GM18873 (cell line): ENCODE measurements at regions not wholly inside any gene's neighbourhood (a gene's known extent, or its start where the extent isn't known, plus 50 kb on each side); places are given as distances from the start of the nearest gene placed in this dataset.

Source experiments
- ATAC-seq: cut with Tn5 transposase; IDR thresholded peaks from one replicate; pipeline ENCODE4 v1.9.1; 2021; ENCODE audit warnings: mild to moderate bottlenecking, moderate library complexity, moderate number of reproducible peaks; ENCODE audit not compliant: unreplicated experiment, low FRiP score

- ATAC-seq, result no peak
Measured at GRCh38 chr18:55869556-55870501, 281.8 kb upstream of the TCF4 start.

- ATAC-seq, result no peak
Measured at GRCh38 chr18:55868909-55869308, 280.9 kb upstream of the TCF4 start.

DNA sequence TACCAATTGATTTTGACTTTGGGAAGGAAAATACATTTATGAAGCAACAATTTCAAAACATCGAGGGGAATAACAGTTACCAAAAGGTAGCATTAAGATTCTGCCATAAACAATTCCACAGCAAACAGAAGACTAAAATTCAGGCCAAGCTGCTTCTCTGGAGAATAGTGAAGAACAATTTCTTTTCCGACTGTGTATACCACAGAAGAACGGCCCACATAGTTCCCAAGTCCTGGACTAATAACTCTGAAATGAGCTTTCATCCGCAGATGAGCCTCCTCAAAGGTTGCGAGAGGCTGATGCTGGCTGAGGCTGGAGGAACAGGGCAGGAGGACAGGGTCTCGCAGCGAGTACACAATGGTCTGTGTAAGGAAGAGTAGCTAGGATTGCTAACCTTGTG, 278.9 kb upstream of the TCF4 start:
- no peak for ATAC-seq

DNA sequence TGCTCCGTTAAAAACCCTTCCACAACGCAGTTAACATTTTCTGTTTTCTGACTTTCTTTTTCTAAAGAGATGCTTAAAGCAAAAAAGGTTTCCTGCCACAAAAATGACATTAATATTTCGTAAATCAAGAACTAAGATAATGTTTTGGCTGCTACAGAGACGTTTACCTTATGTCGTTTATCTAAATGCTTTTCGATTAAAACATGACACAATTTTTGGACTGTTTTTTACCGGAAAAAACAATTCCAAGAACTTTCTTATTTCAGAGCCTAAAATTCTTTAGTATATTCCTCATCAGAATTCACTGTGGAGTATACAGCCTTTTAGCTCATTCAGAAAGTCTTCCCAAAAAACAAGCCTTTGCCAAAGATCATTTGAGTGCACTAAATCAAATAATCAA, 278.0 kb upstream of the TCF4 start:
- ATAC-seq, result no peak

DNA sequence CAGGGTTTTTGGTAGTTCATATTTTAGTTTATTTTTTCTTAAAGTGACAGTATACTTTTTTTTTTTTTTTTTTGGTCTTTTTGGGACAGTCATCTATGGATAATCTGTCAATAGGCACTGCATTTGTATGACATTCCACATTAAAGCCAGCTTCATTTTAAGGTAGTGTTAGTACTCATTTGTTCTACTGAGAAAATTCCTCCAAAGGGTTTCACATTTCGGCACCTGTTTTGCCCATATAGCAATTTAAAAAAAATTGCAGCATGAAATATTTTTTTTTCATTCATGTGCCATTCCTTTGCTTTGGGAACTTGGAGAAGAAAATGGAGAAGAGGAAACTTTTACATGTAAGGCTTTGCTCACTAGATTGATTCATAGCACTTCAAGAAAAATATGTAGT, 276.3 kb upstream of the TCF4 start:
- no peak for ATAC-seq

DNA sequence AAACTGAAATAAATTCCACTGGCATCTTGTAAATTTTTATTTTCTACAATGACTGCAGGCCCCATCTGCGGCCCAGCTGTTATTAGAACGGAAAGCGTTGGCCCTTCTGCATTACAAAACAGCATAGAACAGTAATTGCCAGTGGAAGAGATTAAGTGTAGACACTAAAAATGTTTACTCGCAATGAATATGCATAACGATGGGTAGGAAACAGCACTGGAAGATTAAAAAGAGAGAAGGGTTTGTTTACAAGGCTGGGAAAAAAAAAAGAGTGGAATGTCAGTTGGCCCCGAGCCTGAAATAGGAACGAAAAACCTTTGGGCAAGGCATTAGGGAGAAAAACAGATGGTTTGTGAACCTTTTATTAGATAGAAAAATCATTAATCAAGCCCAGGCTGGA, 275.9 kb upstream of the TCF4 start:
- no peak for ATAC-seq

GRCh38 chr18:55863391-55863706, 275.4 kb upstream of the TCF4 start:
- ATAC-seq, result no peak

DNA sequence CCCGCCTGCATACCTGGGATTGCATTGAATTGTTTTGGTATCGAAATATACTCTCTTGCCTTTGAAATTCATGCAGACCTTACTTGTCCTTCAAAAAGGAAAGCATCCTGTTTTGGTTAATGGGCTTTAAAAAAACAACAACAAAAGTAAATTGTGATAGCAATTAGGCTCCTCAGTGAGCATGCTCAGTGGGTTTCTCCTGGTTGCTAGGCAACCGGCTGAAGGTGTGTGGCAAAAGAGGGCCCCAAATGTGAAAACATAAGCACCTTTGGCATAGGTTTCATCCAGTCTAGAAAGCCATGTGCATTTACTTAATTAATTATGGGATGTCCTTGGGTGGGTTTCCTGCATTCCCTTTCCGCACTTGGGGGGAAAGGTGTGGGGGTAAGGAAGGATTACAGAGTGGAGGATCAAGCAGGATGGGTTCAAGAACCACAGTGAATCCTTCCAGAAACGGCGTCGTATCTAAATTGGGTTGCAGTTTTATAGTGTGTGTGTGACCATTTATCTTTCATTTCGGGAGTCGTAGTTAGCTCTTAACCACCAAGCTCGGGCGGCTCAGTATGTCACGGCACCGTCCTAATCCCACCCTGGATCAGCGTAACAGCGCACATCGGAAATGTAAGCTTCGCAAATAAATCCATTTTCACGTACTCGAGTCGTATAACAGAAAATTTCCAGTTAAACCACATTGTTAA, 274.9 kb upstream of the TCF4 start:
- no peak for ATAC-seq

DNA sequence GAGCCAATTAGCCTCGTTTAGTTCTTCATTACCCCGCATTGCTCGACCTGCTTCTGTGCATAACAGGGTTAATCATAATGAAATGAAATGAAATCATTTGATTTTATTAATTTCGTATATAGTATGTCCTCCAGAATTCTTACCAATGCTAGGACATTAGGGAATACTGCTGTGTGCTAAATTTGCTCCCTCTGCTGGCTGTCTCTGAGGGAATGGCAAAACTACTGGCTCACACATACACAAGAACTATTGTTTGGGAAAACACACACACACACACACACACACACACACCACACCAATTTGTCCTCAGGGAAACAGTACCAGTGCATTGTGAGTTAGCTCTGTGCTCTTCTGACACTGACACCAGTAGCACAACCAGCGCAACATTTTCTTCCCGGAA, 273.3 kb upstream of the TCF4 start:
- no peak for ATAC-seq

DNA sequence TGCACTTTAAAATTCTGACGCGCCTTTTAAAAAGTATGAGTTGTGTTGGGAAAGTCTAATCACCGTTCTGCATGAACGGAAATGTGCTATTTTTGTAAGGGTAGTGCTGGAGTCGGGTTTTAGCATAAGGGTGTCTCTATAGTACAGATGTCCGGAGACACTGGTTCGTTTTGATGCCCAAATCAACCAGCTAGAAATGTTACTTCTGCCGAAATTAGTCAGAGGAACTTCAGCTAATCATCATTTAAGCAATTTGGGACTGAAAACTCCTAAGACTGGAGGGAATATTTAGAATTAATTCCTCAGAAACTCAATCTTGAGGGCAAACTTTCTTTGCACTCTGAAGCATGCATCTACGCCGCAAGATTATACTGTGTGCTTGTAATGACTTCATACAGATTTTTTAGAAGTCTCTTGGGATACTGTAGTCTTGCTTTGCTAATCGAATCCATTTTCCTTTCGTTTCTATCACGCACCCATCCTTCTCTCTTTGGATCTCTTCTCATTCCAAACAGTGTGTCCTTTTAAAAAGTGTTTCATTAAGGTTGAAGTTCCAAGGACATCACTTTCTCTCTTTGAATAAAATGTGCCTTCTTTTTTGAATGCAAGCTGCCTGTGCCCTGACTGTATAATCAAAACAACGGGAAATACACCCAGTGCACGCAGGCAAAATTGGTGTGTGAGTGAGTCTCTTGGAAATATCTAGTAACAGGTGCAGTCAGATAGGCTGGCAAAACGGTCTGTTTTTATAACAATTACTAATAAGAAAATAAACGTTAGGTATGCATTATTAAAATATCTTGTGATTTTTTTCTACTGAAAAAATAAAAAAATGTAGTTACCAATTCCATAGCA, 270.9 kb upstream of the TCF4 start:
- no peak for ATAC-seq

- no peak for ATAC-seq
Measured at GRCh38 chr18:55857956-55858355, 270.0 kb upstream of the TCF4 start.

DNA sequence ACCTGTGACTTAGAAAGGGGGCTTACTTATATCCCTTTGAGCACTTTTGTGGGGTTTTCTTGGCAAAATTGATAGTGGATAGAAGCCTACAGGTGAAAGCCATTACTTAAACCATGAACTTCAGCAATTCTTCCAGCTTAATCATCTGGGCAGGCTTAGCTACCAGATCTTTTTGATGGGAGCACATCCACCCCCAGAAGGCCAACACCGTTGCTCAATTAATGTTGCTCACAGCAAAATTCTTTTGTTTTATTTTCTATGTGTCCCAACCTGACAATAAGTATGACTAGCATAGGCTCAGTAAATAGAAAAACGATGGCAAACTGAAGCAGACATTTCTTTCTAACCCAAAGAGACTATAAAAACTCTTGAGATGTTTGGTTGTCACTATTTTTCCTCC, 269.4 kb upstream of the TCF4 start:
- no peak for ATAC-seq

DNA sequence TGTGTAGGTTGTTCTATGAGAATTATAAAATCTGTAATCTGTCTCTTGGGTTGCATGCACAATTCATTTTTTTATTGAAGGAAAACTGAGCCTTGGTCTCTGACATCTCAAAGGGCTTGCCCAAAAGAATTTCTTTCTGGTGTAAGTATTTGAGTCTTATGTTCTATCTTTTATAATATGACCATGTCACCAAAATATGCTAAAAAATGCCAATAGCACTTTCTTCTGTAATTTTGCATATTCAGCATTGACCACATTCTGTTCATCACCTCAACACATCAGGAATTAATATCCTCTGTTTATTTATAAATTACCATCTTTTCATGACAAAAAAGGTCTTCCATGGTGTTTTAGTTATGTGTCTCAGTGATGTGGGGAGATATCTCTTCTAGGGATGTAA, 268.7 kb upstream of the TCF4 start:
- ATAC-seq, result no peak

DNA sequence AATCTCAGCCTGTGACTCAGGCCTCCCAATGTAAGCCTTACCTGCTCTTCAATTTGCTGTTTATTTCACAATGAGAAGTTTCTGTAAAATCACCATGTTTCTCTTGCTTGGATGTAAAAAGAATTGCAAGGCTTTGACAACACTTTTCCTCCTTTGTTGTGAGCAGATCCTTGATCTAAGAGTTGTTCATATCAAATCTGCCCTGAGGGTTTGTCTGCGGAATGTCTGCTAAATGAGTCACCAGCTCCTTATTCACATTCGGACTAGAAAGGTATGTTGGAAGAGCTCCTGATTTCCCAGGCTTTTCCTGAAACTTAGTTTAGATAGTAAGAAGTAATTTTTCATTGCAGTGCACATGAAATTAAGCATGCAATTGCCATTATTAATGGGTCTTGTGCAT, 268.2 kb upstream of the TCF4 start:
- ATAC-seq, result no peak

DNA sequence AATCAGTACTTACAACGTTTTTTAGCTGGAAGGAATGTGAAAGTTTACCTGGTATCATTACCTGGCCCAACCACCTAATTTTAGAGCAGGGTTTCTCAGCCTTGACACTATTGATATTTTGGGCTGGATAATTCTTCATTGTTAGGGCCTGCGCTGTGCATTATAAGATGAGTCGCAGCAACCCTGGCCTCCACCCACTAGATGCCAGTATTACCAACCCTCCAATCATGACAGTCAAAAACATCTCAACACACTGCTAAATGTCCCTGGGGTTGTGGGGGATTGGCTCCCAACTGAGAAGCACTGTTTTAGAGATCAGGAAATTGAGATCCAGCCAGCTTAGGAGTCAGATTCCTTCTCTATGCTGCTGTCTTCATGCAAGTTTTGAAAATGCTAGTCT, 265.3 kb upstream of the TCF4 start:
- no peak for ATAC-seq

DNA sequence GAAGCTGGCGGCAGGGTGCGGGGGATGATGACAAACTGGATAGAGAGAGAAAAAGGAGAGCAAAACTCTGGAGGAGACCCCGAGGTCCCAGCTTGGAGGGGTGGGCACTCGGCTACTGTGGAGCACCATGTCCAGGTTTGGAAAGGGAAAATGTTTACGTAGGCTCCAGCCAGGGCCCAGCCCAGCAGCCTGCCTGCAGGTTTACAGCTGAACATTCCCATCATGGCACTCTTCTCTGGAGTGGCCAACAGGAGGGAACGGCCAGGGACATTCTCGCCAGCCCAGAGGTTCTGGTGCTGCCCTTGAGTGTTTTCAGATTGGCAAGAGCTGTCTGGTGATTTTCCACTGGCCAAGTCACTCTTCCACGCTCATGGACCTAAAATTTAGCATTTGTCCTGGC, 262.9 kb upstream of the TCF4 start:
- ATAC-seq, result no peak

- ATAC-seq, result no peak
Measured at GRCh38 chr18:55849391-55849790, 261.4 kb upstream of the TCF4 start.

DNA sequence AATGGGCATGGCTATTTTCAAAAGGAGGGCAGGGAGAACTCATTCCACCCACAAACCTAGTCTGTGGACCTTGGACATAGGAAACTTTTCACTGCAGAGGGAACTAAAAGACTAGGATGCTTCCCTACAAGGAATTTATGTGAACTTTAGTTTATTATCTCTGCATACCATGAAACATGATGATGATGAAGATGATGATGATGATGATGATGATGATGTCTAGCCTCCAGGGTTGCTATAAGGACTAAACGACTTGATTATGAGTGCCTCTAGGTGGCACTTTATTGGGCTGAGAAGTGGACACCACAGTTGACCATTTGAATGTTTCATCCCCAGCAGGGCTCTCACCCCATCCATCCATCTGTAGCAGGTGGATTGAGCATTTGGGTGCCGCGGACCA, 260.0 kb upstream of the TCF4 start:
- no peak for ATAC-seq

DNA sequence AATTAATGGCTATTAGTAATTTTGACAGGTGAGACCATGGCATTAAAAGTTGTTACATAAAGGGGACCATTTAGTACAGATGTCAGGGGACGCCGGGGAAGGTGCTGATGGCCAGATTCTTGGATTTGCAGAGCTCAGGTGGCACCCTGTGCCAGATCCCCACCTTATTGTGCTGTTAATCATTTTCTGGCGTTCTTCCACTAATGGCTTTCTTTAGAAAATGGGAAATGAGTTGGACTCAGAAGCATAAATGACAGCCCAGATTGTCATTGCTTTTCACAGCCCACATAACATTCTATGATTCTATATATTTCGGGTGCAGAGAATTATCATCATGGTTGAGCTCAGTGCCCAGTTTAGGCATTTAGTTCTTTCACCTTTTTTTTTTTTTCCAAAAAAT, 257.2 kb upstream of the TCF4 start:
- ATAC-seq, result no peak

DNA sequence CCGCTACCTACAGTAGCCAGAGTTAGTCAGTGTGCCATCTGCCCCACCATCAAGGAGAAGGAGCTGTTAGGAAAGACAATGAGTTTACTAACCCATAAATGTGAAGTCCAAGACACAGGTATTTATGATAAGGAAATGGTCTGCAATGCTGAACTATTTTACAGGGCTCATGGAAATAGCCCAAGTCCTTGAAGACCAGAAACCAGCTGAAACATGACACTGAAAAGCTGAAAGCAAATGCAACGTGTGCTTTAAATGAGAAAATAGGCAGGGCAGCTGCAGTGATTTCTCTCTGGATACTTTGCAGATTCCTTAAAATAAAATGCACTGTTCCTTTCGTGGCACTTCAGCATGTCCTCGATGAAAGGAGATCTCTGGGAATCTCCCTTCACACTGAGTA, 256.4 kb upstream of the TCF4 start:
- ATAC-seq, result no peak

DNA sequence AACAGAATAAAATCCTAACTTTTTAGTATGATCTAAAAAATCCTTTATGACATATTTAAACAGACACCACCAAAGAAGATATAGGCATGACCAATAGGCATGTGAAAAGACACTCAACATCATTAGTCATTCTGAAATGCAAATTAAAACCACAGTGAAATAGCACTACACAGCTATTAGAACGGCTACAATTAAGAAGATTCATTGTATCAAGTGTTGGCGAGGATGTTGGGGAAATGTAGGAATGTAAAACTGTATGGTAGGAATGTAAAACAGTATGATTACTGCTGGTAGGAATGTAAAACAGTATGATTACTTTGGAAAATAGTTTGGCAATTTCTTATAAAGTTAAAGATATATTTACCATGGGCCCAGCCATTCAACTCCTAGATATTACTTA, 253.3 kb upstream of the TCF4 start:
- ATAC-seq, result no peak
